ENCODE measurements at regions not wholly inside any gene's neighbourhood (a gene's known extent, or its start where the extent isn't known, plus 50 kb on each side); places are given as distances from the start of the nearest gene placed in this dataset.

GRCh38 chr21:29406385-29406784 lies 107.7 kb downstream of the BACH1 start:
- Histone ChIP-seq H3K4me1 (ENCODE audit: insufficient read depth, low read length) (no peaks in the 10 kb centered on the region; the same call in 1 of the 2 replicates), H3K4me2 (ENCODE audit: insufficient read depth, insufficient read length, low read length) (no peak overlapping the region), H3K23ac (ENCODE audit: insufficient read length, low read depth, low read length) (no peak overlapping the region), H3T11ph (ENCODE audit: low read length) (no peak overlapping the region), H3K18ac (ENCODE audit: insufficient read length, low read depth, low read length) (no peak overlapping the region), H4K91ac (ENCODE audit: insufficient read length, low read depth, low read length) (no peak overlapping the region), H3K4ac (ENCODE audit: low read depth, low read length) (no peak overlapping the region), H3K79me2 (ENCODE audit: insufficient read depth, low read length) (no peaks in the 10 kb centered on the region), H3K79me1 (ENCODE audit: insufficient read depth, low read depth, low read length, poor library complexity, severe bottlenecking) (no peaks in the 10 kb centered on the region), H2BK120ac (ENCODE audit: low read depth, low read length, poor library complexity, severe bottlenecking) (no peak overlapping the region), H3K27ac (ENCODE audit: insufficient read length, low read depth, low read length) (no peak overlapping the region), H3K14ac (ENCODE audit: insufficient read depth, low read length) (no peak overlapping the region), H4K5ac (ENCODE audit: insufficient read length, low read depth, low read length) (no peak overlapping the region), H3K27me3 (ENCODE audit: insufficient read depth, low read length) (no peaks in the 10 kb centered on the region), H3K23me2 (ENCODE audit: insufficient read length, low read depth, low read length, poor library complexity, severe bottlenecking) (no peaks in the 10 kb centered on the region), H2BK15ac (ENCODE audit: low read depth, low read length) (no peak overlapping the region), H3K9ac (ENCODE audit: extremely low read depth, insufficient read length, low read length) (no peak overlapping the region), H2AK5ac (ENCODE audit: insufficient read length, low read length) (no peak overlapping the region), H3K9me3 (ENCODE audit: control insufficient read depth, low read depth, low read length) (no peaks in the 10 kb centered on the region), H2AFZ (ENCODE audit: low read length) (no peak overlapping the region), H4K20me1 (ENCODE audit: control insufficient read depth, insufficient read depth, insufficient read length) (no peaks in the 10 kb centered on the region), H2BK5ac (ENCODE audit: insufficient read length, low read length) (no peak overlapping the region), H2BK12ac (ENCODE audit: insufficient read length, low read depth, low read length) (no peak overlapping the region), H3K56ac (ENCODE audit: insufficient read length, low read depth, low read length) (no peak overlapping the region), H2BK20ac (ENCODE audit: low read depth, low read length, poor library complexity, severe bottlenecking) (no peak overlapping the region), H4K8ac (replicated peaks; ENCODE audit: insufficient read length, low read depth, low read length) (no peak overlapping the region)
- H3K4me3 Mint-ChIP-seq: no peak overlapping the region
- no peaks in the 10 kb centered on the region for H3K27me3 Mint-ChIP-seq (ENCODE audit: low read depth)
- DNase-seq: no peak
- H3K27ac Mint-ChIP-seq: no peak overlapping the region
- peaks cover 7 to 8% of the 10 kb centered on the region in 2 experiments for H3K9me3 Mint-ChIP-seq
- TF ChIP-seq CTCF (conservative IDR thresholded peaks at IDR 0.05): no peak
- peaks cover 11 to 13% of the 10 kb centered on the region in 2 experiments for H3K4me1 Mint-ChIP-seq
- H3K36me3 Mint-ChIP-seq (ENCODE audit: insufficient read depth in 1 of 3, low read depth in 3 of 3): peaks cover 2 to 21% (median 13%) of the 10 kb centered on the region in 3 experiments; a peak in 6 of 7 replicates
